NOMO-1 treated with DMSO at 0.1 percent for 48 hours (cell line): ENCODE measurements at regions not wholly inside any gene's neighbourhood (a gene's known extent, or its start where the extent isn't known, plus 50 kb on each side); places are given as distances from the start of the nearest gene placed in this dataset.

ENCODE experiments used
- DNase-seq: peaks from one replicate; lab custom pipeline; 2025; ENCODE audit not compliant: unreplicated experiment; lab: John Stamatoyannopoulos, UW

DNA sequence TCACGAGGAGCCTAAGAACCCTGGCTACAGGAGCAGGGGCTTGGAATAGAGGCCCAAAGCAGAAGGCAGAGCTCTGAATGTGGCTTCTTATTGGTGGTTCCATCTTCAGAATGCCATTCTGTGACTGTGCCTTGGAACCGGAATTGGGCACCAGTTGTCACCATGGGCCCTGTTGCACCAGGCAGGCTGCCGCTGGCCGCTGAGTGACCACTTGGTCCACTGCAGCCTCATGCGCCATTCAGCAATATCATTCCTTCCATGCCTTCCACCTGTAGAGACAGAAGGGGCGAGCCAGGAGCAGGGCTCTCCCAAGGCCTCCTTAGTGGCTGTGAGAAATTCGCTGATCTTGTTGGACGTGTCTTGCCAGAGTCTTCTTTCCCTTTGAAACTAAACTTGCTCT lies 270.3 kb upstream of the CHD6 start:
- DNase-seq: no peak

DNA sequence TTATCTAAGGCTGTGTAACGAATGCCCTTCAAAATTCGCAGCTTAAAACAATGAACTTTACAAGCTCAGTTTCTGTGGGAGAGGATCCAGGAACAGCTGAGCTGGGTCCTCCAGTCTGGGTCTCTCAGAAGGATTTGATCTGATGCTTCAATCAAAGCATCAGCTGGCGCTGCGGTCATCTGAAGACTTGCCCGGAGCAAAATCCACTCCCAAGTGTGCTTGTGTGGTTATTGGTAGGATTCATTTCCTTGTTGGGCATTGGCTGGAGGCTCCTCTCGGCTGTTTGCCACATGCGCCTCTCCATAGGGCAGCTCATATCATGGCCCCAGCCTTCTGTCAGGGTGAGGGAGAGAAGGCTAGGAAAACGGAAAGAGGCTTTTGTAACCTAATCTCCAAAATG lies 269.3 kb upstream of the CHD6 start:
- no peak for DNase-seq

- no peak for DNase-seq
These were observed 263.4 kb upstream of the CHD6 start for GRCh38 chr20:41881466-41882046.

DNA sequence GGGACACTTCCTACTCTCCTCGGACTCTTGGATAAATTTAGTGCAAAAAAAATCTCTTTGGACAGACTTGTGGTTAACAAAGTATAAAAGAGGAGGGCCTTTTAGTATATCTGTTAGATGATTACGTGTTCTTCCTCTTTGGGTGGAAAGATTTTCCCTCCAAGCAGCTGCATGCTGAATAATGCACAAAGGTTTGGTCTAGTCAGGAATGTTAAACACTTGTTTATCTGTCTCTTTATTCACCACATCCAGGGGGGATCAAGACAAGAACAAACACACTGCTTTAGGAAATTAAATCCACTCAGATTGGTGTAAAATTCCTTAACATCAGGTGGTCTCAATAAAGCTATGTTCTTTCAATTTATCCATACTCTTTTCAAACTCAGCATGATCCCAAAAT lies 260.9 kb upstream of the CHD6 start:
- DNase-seq: no peak

- DNase-seq: no peak
These were observed 259.7 kb upstream of the CHD6 start for GRCh38 chr20:41877911-41878310.

GRCh38 chr20:41874658-41875057 lies 256.5 kb upstream of the CHD6 start:
- DNase-seq: no peak

- DNase-seq: no peak
These were observed 254.8 kb upstream of the CHD6 start for GRCh38 chr20:41872930-41873329.

DNA sequence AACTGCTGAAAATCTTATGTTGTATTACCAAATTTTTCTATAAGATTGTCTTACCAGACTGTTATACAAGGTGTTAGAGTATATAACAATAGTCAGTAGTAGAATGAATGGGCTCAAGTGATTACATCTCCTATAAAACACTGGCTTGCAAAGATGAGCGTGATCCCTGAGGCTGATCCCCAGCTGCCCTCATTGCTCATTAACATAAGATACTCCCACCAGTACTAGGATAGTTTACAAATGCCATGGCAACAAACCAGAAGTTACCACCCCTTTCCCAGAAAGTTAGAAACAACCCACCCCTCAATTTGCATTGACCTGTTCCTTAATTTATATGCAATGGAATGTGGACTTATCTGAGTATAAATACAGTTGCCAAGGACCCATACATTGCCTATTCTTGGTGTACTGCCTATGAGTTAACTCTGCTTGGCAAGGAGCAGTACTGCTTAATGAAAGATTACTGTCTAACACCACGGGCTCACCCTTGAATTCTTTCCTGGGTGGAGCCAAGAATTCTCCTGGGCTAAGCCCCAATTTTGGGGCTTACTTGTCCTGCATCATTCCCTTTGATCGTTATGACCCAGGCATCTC lies 252.8 kb upstream of the CHD6 start:
- no peak for DNase-seq

DNA sequence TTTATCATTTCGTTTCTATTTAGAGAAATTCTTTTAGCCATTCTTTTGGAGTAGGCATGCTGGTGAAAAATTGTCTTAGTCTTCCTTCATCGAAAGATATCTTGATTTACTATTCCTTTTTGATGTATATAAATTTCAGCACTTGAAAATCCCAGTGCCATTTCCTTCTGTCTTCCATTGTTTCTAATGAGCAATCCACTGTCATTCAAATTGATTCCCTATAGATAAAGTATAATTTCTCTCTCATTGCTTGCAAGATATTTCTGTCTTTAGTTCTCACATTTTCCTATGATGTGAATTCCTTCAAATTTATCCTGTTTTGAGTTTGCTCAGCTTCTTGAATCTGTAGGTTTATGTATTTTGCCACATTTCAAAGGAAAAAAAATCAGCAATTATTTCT lies 251.1 kb upstream of the CHD6 start:
- no peak for DNase-seq

DNA sequence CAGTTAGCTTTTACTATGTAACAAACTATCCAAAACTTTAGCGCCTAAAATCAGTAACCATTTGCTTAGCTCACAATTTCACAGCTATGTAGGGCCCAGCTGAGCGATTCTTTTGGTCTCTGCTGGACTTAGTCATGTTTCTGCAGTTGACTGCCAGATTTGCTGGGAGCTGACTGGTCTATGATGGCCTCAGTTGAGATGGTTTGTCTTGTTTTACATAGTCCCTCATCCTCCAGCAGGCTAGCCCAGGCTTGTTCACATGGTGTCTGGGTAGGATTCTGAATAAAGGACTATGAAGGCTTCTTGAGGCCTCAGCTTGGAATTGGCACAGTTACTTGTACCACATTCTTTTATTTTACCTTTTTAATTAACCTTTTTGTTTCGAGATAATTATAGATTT lies 247.8 kb upstream of the CHD6 start:
- no peak for DNase-seq

DNA sequence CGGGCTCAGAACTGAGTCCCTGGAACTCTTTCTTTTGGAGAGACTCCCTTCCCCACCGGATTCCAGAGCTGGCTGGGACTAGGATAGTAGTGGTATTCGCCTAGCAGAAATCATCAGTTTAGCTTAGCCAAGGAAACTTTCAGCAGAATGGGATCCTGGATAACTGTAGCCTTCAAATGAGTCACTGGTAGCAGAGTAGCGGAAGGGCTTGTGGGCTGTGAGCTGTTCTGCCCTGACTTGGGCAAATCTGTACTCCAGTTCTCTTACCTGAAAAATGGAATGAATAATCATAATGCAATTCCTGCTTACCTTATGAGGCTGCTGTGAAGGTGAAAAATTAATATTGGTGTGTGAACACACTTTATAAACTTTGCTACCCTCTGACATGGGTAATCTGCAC lies 244.3 kb upstream of the CHD6 start:
- DNase-seq: no peak

GRCh38 chr20:41861772-41862422 lies 243.7 kb upstream of the CHD6 start:
- no peak for DNase-seq

GRCh38 chr20:41854765-41855164 lies 236.6 kb upstream of the CHD6 start:
- no peak for DNase-seq

DNA sequence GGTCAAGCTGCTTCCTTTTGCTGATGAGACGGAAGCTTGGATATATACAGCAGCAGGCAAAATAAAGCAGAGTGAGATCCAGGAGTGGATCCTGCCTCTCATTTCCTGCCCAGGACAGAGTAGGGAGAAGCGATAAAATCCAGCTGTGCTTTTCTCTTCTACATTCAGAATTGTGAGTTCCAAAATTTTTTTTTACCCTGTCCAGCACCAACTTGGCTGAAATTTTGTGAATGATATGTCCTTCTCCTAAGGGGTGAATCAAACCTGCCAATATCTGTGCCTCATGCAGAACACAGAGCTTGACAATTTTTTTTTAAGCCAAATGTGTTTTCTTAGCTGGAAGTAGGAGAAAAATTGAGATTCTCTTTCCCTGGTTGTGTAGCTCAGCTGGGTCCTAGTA lies 235.6 kb upstream of the CHD6 start:
- no peak for DNase-seq

DNA sequence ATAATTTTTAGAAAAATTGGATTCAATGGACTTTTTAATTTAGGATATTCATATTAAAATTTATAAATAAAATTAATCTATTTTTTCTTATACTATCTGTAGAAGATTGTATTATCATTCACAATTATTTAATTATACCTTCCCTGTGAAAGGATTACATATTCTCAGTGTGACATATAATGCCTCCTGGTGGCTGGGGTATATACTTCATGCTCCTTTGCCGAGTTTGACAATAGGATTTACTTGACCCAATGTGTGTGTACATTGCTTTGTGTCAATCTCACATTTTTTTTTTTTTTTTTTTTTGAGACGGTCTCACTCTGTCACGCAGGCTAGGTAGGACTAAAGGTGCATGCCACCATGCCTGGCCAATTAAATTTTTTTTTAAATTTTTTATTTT lies 230.0 kb upstream of the CHD6 start:
- DNase-seq: no peak

DNA sequence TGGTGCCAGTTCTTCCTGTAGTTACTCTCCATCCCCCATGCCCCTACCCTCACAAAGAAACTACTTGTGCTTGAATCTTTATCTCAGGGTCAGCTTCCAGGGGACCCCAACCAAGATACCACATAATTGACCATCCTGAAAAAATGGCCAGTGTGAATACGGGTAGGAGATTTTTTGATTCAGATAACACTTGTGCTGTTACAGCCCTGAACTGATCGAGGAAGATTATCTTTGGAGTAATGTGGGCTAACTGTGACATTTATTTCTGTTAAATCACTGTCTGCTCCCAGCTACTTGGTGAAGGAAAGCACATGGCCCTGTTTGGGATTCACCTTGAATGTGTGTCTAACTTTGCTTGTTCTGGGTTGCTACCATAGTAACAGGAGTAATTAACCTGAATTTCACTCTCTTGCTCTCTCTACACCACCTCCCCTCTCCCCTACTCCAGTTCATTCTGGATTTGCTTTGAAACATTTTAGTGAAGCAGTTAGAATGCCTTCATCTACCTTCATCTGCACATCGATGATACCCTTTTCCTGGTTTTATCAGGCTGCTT lies 219.6 kb upstream of the CHD6 start:
- no peak for DNase-seq

DNA sequence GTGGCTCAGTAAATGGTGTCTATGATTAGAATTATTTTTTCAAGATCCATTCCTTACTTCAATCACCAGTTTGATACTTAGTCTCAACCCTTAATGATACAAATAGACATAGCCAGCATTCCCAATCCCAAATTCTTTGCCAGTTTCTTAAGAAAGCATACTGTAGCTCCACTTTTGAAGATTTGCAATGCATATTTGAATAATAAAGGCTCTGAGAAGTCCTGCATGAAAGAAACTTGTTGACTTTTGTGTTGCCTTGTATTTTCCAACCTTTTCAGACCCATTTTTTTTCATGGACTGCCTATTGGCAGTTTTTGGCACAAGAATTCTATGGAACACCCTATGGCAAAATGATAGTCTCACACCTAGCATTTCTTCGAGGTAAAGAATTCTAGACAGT lies 215.6 kb upstream of the CHD6 start:
- DNase-seq: no peak

GRCh38 chr20:41830702-41831101 lies 212.5 kb upstream of the CHD6 start:
- DNase-seq: peak; percentile 12

DNA sequence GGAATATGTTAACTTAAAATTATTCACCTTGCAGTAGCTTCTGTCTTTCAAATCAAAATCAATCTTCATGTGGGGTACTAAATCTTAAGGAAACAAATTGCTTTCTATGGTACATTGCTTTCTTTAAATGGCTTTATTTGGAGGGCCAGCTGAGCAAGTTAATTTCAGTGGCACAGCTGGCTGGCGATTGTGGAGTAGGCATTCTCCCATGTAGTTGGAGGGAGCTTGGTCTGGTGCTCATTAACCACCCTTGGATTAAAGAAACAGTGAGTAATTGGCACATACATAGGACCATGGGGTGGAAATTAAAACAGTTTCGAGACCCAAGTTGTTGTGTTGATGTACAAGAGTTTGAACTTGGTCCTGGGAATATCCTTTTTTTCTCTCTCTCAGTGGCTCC lies 201.3 kb upstream of the CHD6 start:
- DNase-seq: no peak

GRCh38 chr20:41818991-41819390 lies 200.8 kb upstream of the CHD6 start:
- no peak for DNase-seq

DNA sequence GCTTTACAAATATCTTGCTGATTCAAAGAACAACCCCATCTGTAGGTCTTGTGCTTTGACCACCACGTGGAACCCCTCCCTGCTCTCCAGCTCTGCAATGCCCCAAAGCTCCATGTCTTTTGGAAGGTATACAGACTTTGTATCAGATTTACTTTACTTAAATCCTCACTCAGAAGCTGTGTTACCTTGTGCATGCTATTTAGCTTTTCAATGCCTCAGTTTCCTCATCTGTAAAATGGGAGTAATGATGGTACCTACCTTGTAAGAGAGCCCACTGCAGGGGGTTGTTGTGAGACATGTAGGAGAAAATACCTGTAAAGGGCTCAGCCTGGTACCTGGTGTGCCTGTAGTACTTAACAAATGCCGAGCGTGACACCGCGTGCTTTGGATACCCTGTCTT lies 200.2 kb upstream of the CHD6 start:
- no peak for DNase-seq

DNA sequence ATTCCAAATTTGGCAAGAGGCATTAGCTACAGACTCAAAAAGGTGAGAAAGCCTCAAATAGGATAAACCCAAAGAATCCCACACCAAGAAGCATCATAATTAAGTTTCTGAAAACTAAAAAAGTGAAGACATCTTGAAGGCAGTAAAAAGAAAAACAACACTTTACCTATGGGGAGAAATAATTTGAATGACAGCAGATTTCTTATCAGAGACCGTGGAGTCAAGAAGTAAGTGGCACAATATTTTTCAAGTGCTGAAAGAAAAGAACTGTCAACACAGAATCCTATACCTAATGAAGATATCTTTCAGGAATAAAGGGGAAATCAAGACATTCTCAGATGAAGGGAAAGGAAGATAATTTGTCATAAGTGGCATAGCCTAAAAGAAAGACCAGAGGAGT lies 193.3 kb upstream of the CHD6 start:
- no peak for DNase-seq

DNA sequence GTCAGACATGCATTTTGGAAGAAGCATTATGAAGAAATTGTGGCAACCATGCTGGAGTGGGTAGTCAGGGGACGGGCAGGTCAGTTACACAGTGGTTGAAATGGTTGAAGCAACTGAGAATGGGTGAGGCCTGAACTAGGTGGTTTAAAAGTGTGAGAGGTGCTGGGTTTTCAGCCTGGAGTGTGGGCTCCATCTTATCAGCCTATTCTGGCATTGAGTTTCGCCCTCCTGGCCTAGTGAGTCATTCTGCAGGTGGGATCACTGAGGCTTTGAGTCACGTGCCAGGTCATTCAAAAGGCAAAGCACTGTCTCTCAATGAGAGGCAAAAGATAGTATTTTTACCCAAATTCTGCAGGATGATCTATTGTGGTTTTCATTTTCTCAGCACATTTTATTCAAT lies 181.9 kb upstream of the CHD6 start:
- DNase-seq: no peak
